ENCODE measurements at regions not wholly inside any gene's neighbourhood (a gene's known extent, or its start where the extent isn't known, plus 50 kb on each side); places are given as distances from the start of the nearest gene placed in this dataset.

GRCh38 chr11:127627629-127628457, 627.3 kb upstream of the KIRREL3 start:
- DNase-seq = peak; percentile 71 to 99 (median 91)

GRCh38 chr11:127627204-127627603, 626.6 kb upstream of the KIRREL3 start:
- DNase-seq = no peak

- no peak for DNase-seq
Observed at GRCh38 chr11:127625402-127625801, 624.8 kb upstream of the KIRREL3 start.

GRCh38 chr11:127624306-127624856, 623.8 kb upstream of the KIRREL3 start:
- no peak for DNase-seq

GRCh38 chr11:127622686-127623085, 622.1 kb upstream of the KIRREL3 start:
- no peak for DNase-seq

GRCh38 chr11:127620671-127621070, 620.1 kb upstream of the KIRREL3 start:
- DNase-seq = no peak

- no peak for DNase-seq
Observed at GRCh38 chr11:127619946-127620345, 619.4 kb upstream of the KIRREL3 start.

GRCh38 chr11:127618721-127619120, 618.2 kb upstream of the KIRREL3 start:
- no peak for DNase-seq

GRCh38 chr11:127616158-127616557, 615.6 kb upstream of the KIRREL3 start:
- DNase-seq = peak in 2 of 3 experiments; percentile 14 to 65

- DNase-seq = no peak
Observed at GRCh38 chr11:127612607-127613006, 612.0 kb upstream of the KIRREL3 start.

- peak in 1 of 3 experiments; percentile 13 for DNase-seq
Observed at GRCh38 chr11:127609025-127609773, 608.6 kb upstream of the KIRREL3 start.

GRCh38 chr11:127607487-127608085, 607.0 kb upstream of the KIRREL3 start:
- peak in 2 of 3 experiments; percentile 9 to 20 for DNase-seq

GRCh38 chr11:127601578-127601977, 601.0 kb upstream of the KIRREL3 start:
- DNase-seq = no peak

- DNase-seq = peak in 1 of 3 experiments; percentile 26
Observed at GRCh38 chr11:127600674-127601073, 600.1 kb upstream of the KIRREL3 start.

- DNase-seq = no peak
Observed at GRCh38 chr11:127598476-127598875, 597.9 kb upstream of the KIRREL3 start.

- no peak for DNase-seq
Observed at GRCh38 chr11:127596433-127596832, 595.9 kb upstream of the KIRREL3 start.

- peak in 1 of 3 experiments; percentile 21 for DNase-seq
Observed at GRCh38 chr11:127592371-127592770, 591.8 kb upstream of the KIRREL3 start.

GRCh38 chr11:127590314-127590713, 589.7 kb upstream of the KIRREL3 start:
- no peak for DNase-seq

- no peak for DNase-seq
Observed at GRCh38 chr11:127588431-127588830, 587.9 kb upstream of the KIRREL3 start.

- no peak for DNase-seq
Observed at GRCh38 chr11:127587511-127587910, 586.9 kb upstream of the KIRREL3 start.

GRCh38 chr11:127576210-127576609, 575.6 kb upstream of the KIRREL3 start:
- no peak for DNase-seq

GRCh38 chr11:127574478-127574877, 573.9 kb upstream of the KIRREL3 start:
- no peak for DNase-seq

- no peak for DNase-seq
Observed at GRCh38 chr11:127568891-127569290, 568.3 kb upstream of the KIRREL3 start.
